K562 (cell line): ENCODE measurements at regions not wholly inside any gene's neighbourhood (a gene's known extent, or its start where the extent isn't known, plus 50 kb on each side); places are given as distances from the start of the nearest gene placed in this dataset.

ENCODE experiments used
- CEBPZ ChIP-seq: fragments of 150-350 bp; IDR thresholded peaks from 2 replicates; pipeline ENCODE4 v1.6.1; 2014; ENCODE audit warnings: low read depth, mild to moderate bottlenecking, low read length, borderline replicate concordance
- DPF2 ChIP-seq: fragments of 450-650 bp; IDR thresholded peaks from 2 replicates; pipeline ENCODE4 v1.6.1; 2016
- FOXK1 ChIP-seq: sonication (generic); formaldehyde crosslinking; IDR thresholded peaks from 2 replicates; pipeline ENCODE4 v1.8.0; 2022; ENCODE audit warnings: missing genetic modification reagents, mild to moderate bottlenecking, borderline replicate concordance
- GATAD2B ChIP-seq: fragments of 450-650 bp; IDR thresholded peaks from 2 replicates; pipeline ENCODE4 v1.6.1; 2017; ENCODE audit warnings: mild to moderate bottlenecking, borderline replicate concordance
- HCFC1 ChIP-seq: IDR thresholded peaks from 2 replicates; pipeline ENCODE4 v1.6.1; 2012; ENCODE audit warnings: low read depth, low read length, improper control_type of control experiment
- HDAC1 ChIP-seq, 2 experiments: fragments of 450-650 bp; IDR thresholded peaks; 2 replicates each; pipeline ENCODE4 v1.6.1; 2016 to 2017; ENCODE audit warnings: inconsistent platforms in 1 of 2, mild to moderate bottlenecking in 1 of 2, moderate library complexity in 1 of 2
- MEIS2 ChIP-seq: fragments of 450-650 bp; IDR thresholded peaks from 2 replicates; pipeline ENCODE4 v1.6.1; 2014; ENCODE audit warnings: mild to moderate bottlenecking; ENCODE audit not compliant: partially characterized antibody
- NFYB ChIP-seq: IDR thresholded peaks from 2 replicates; pipeline ENCODE4 v1.6.1; 2011; ENCODE audit warnings: mild to moderate bottlenecking, moderate library complexity; ENCODE audit not compliant: insufficient read length; ENCODE audit errors: extremely low read depth
- RAD21 ChIP-seq, 2 experiments: fragments of 250-450 bp in 1 of 2; fragments of 450-650 bp in 1 of 2; sonication (Bioruptor Pico) in 1 of 2; formaldehyde crosslinking in 1 of 2; IDR thresholded peaks in 1 of 2; conservative IDR thresholded peaks in 1 of 2; 2 replicates each; pipeline versions ENCODE4 v1.4.0 to v1.8.0; 2020 to 2022; ENCODE audit warnings: mild to moderate bottlenecking in 2 of 2, moderate library complexity in 1 of 2
- TCF7L2 ChIP-seq: fragments of 150-350 bp; IDR thresholded peaks from 2 replicates; pipeline ENCODE4 v1.6.1; 2016; ENCODE audit warnings: low read depth, mild to moderate bottlenecking, low read length, moderate library complexity
- WHSC1 ChIP-seq: IDR thresholded peaks from one replicate; pipeline ENCODE4 v1.6.1; 2012; ENCODE audit warnings: low read length, control low read depth, inconsistent platforms
- ZBTB1 ChIP-seq: sonication (generic); formaldehyde crosslinking; IDR thresholded peaks from 2 replicates; pipeline ENCODE4 v1.8.1; 2023; ENCODE audit warnings: missing genetic modification reagents, low read depth, mild to moderate bottlenecking, borderline replicate concordance
- ZNF280B ChIP-seq: fragments of 250-450 bp; sonication (Bioruptor Pico); IDR thresholded peaks from 2 replicates; pipeline ENCODE4 v1.5.1; 2021; ENCODE audit warnings: mild to moderate bottlenecking
- ZNF707 ChIP-seq: fragments of 250-450 bp; sonication (Bioruptor Pico); conservative IDR thresholded peaks from 2 replicates; pipeline ENCODE4 v1.8.0; 2022; ENCODE audit warnings: inconsistent platforms, mild to moderate bottlenecking, moderate library complexity
- TF ChIP-seq, protein P1 (sequence below), 2 experiments: fragments of 200-800 bp in 1 of 2; sonication (Bioruptor generic) in 1 of 2; sonication (generic) in 1 of 2; formaldehyde crosslinking in 1 of 2; IDR thresholded peaks in 1 of 2; conservative IDR thresholded peaks in 1 of 2; 2 replicates each; pipeline versions ENCODE4 v1.5.0 to v1.6.1; 2016 to 2020; ENCODE audit warnings: missing compliant biosample characterization in 1 of 2, missing genetic modification characterization in 1 of 2, missing genetic modification reagents in 1 of 2
- TF ChIP-seq, protein P2 (sequence below): sonication (generic); formaldehyde crosslinking; IDR thresholded peaks from 2 replicates; pipeline ENCODE4 v1.8.0; 2022; ENCODE audit warnings: missing genetic modification reagents, mild to moderate bottlenecking, moderate library complexity, borderline replicate concordance
- TF ChIP-seq, protein P3 (sequence below), 2 experiments: IDR thresholded peaks in 1 of 2; conservative IDR thresholded peaks in 1 of 2; 2 replicates each; pipeline ENCODE4 v1.6.1; 2016; ENCODE audit warnings: low read depth in 2 of 2, mild to moderate bottlenecking in 1 of 2, missing compliant biosample characterization in 1 of 2, missing genetic modification characterization in 1 of 2, moderate library complexity in 1 of 2

DNA sequence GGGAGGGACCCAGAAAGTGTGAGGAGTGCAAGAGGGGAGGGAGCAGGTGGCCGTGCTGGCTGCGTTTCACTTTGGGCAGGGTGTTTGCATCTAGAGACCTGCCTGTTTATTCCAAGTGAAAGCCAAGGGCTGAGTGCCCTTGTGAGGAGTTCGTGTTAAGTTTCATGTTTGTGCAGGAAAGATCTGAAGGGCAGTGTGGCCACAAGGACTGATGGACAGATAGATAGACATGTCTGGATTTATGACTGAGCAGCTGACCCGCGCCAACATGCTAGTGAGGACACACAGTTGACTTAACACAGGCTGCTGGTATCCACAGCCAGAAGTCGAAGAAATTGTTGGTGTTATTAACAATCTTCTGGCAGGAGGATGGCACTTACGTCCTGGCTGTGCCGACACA, 387.6 kb upstream of the TNP1 start (continued):
- TF ChIP-seq GATAD2B (no peak), WHSC1 (no peak), ZNF707 (no peak), TCF7L2 (no peak), DPF2 (no peak), CEBPZ (no peak), ZNF280B (CRISPR knock-in tag) (no peak), MEIS2 (peak; percentile 82), HCFC1 (no peak), NFYB (no peak), ZBTB1 (CRISPR knock-in tag) (no peak), FOXK1 (CRISPR knock-in tag) (no peak), HDAC1 (IDR thresholded peaks at IDR 0.05) (no peak), RAD21 (CRISPR knock-in tag; conservative IDR thresholded peaks at IDR 0.05 in 1 of 2, IDR thresholded peaks at IDR 0.05 in 1 of 2) (peak in 1 of 2 experiments; percentile 22; a peak in 1 of 4 replicates)
- TF ChIP-seq, protein P1, sequence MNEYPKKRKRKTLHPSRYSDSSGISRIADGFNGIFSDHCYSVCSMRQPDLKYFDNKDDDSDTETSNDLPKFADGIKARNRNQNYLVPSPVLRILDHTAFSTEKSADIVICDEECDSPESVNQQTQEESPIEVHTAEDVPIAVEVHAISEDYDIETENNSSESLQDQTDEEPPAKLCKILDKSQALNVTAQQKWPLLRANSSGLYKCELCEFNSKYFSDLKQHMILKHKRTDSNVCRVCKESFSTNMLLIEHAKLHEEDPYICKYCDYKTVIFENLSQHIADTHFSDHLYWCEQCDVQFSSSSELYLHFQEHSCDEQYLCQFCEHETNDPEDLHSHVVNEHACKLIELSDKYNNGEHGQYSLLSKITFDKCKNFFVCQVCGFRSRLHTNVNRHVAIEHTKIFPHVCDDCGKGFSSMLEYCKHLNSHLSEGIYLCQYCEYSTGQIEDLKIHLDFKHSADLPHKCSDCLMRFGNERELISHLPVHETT (CRISPR knock-in tag; conservative IDR thresholded peaks at IDR 0.05 in 1 of 2, IDR thresholded peaks at IDR 0.05 in 1 of 2) = 0 out of 4 replicates have a peak, but pooled peaks of 1 of the 2 experiments have one; percentile 22
- TF ChIP-seq, protein P2, sequence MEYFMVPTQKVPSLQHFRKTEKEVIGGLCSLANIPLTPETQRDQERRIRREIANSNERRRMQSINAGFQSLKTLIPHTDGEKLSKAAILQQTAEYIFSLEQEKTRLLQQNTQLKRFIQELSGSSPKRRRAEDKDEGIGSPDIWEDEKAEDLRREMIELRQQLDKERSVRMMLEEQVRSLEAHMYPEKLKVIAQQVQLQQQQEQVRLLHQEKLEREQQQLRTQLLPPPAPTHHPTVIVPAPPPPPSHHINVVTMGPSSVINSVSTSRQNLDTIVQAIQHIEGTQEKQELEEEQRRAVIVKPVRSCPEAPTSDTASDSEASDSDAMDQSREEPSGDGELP = 0 out of 2 replicates have a peak, but pooled peaks have one; percentile 11
- TF ChIP-seq, protein P3, sequence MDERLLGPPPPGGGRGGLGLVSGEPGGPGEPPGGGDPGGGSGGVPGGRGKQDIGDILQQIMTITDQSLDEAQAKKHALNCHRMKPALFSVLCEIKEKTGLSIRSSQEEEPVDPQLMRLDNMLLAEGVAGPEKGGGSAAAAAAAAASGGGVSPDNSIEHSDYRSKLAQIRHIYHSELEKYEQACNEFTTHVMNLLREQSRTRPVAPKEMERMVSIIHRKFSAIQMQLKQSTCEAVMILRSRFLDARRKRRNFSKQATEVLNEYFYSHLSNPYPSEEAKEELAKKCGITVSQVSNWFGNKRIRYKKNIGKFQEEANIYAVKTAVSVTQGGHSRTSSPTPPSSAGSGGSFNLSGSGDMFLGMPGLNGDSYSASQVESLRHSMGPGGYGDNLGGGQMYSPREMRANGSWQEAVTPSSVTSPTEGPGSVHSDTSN (CRISPR knock-in tag; IDR thresholded peaks at IDR 0.05; ENCODE audit: low read depth) = no peak
- TF ChIP-seq, protein P3 (tag; conservative IDR thresholded peaks at IDR 0.05; ENCODE audit: low read depth) = peak; percentile 85
